ENCODE measurements at regions not wholly inside any gene's neighbourhood (a gene's known extent, or its start where the extent isn't known, plus 50 kb on each side); places are given as distances from the start of the nearest gene placed in this dataset.

DNA sequence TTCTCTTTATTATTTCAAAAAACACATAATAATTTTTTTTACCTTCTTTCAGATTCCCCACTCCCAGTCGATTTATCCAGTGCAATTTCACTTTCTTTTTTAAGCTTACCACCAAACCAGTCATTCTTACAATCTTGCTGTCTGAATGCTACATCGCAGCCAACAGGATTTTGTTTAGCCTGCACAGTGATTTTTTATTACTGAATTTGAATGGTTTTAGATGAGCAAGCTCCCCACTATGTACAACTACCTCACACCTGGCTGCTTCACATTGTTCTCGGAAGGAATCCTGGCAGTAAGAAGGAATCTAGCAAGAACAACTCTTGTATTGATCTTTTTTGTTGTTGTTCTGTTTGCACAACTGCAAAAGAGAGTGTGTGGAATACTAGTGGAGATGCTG is 668.1 kb upstream of the WWC1 start:
- no peak for DNase-seq

- DNase-seq, result no peak
These were observed 667.4 kb upstream of the WWC1 start for GRCh38 chr5:167624053-167624452.

DNA sequence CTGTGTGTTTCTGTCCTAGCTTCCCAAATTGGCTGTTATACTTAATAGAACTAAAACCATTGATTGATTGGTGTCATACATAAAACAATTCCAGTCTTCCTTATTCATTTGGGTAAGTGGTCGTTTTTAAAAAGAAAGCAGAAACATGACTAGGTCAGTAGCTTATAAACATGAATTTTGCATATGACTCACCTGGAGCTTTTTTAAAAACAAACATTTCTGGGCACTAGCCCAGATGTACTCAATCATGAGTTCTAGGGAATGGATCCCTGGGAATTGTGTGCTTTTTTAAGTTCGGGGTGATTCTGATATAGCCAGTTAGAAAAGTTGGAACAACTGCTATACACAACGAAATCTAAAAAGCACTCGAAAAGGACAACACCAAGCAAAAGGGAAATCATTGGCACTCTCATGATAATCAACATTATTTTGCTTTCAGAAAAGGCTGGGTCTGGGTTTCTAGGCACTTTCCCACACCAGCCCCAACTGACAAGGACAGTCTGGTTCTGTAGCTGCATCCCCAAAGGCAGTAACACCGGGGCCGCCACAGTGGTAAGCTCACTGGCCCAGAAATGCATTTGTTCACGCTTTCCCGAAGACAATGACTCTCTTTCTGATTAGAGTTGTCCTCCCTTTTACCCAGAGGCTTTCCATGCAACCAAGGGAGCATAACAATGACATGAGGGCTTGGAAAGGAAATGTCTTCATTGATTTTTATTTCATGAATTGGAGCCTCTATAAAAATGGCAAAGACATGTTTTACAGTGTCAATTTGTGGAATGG is 664.9 kb upstream of the WWC1 start:
- DNase-seq, result peak; percentile 64

- no peak for DNase-seq
These were observed 661.8 kb upstream of the WWC1 start for GRCh38 chr5:167629634-167630033.

- DNase-seq, result no peak
These were observed 660.3 kb upstream of the WWC1 start for GRCh38 chr5:167631191-167631590.

- no peak for DNase-seq
These were observed 658.3 kb upstream of the WWC1 start for GRCh38 chr5:167633114-167633513.

DNA sequence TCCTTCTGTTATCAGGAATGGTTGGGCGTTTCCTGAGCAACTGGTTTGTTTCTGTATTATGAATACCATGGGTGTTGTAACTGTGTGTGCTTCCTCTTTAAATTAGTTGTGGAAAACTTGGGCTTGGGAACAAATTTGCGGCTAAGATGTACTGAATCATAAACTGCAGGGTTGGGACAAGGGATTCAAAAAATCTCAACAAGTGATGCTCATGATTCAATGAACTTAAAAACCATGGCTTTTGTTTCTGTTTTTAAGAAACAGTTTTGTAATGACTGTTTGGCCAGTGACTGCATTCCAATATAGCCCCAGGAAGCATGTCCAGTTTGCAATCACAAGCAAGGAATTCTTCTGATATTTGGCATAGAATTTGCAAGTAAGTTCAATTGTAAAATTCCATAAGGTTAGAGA is 657.5 kb upstream of the WWC1 start:
- no peak for DNase-seq

DNA sequence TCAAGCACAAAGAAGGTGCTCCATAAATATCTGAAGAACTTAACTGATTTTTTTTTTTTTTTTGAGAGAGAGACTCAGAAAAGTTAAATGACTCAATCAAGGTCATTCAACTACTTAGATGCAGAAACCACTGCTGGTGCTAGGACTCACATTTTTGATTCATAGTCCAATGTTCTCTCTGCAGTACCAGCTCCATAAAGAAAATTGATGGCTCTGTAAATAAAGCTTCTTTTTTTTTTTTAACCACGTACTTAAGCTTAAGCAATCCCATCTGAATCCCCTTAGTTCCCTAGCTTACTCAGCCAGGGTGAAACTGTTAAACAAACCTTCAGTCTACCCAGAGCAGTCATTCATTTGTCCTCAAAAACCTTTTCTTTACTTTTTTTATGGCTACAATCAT is 657.0 kb upstream of the WWC1 start:
- no peak for DNase-seq

DNA sequence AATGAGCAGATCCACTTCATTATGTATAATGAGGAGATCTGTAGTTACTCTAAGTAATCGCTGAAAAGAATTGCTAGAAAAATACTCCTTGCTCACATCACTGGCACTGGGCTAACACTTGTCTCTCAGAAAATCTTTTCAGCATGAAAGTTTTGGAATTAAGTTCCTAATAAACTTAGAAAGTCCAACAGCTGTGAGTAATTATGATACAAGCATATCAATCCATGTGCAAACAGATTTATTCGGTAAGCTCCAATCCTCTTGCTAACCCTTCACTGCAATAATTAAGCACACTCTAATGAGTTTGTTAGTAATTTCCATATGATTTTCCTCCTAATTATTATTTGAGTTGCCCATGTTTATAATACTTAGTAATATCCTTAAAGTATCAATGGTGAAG is 652.6 kb upstream of the WWC1 start:
- DNase-seq, result no peak

GRCh38 chr5:167639273-167639672 is 652.2 kb upstream of the WWC1 start:
- DNase-seq, result no peak

GRCh38 chr5:167639766-167640165 is 651.7 kb upstream of the WWC1 start:
- DNase-seq, result no peak

- DNase-seq, result no peak
These were observed 649.3 kb upstream of the WWC1 start for GRCh38 chr5:167642181-167642580.

DNA sequence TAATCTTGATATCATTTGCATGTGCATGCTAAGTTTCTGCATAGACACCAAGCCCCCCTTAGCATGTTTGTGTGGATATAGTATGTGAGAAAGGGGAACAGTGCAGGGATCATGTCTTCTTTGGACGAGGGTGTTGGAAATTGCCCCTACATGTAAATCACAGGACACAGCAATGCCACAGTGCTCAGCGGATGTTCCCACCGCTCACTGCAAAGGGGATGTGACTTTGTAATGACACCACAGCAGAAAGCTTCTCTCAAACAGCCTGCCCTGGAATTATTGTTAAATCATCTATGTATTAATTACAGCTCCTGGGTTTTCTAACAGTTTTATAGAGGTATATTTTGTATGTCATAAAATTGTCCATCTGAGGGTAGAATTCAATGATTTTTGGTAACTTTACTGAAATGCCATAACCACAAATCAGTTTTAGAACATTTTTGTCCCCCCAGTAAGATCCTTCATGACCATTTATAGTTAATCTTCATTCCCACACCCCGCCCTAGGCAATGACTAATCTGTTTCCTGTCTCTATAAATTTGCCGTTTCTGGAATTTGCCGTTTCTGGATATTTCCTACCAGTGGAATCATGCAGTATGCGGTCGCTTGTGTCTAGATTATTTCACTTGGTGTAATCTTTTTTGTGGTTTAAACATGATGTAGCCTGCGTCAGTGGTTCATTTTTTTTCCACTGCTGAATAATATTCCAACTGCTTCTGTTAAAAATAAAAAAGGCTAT is 648.5 kb upstream of the WWC1 start:
- no peak for DNase-seq

GRCh38 chr5:167643631-167644280 is 647.7 kb upstream of the WWC1 start:
- DNase-seq, result no peak

- DNase-seq, result no peak
These were observed 646.8 kb upstream of the WWC1 start for GRCh38 chr5:167644619-167645018.

GRCh38 chr5:167649471-167649870 is 642.0 kb upstream of the WWC1 start:
- DNase-seq, result peak; percentile 16

DNA sequence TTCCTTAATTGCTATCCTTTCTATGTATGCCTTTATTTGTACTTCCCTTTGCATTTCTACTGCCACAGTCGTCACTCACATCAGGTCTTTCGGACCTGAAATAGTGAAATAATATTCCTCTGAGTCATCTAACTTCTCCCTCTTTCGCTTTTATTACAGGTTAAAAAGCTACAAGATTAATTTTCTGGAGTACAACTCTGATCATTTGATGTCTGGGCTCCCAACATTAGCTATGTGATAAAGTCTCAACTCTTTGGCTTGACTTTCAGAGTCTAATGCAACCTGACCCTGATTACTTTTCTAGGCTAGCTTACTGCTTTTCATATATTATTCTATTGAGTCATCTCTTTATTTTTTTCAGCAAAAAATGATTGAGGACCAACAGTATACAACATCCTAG is 638.8 kb upstream of the WWC1 start:
- DNase-seq, result no peak

DNA sequence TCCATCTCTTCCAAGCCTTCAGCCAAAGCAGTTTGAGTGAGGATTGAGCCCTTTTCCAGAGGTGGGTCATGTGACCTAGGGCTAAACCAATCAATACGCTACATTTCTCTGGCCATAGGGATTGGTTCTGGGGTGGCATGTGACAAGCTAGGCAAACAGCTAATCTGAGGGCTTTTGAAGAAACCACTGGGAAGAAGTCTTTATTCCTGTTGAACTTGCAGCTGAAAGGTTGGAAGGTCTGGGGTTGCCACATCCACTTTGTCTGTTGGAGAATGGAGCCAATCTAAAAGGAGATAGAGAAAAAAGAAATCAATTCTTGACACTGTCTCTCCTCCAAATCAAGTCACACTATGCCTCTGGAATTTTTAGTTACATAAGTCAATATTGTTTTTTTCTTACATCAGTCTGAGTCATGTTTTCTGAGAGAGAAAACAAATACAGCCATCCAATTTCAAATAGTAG is 637.8 kb upstream of the WWC1 start:
- no peak for DNase-seq

DNA sequence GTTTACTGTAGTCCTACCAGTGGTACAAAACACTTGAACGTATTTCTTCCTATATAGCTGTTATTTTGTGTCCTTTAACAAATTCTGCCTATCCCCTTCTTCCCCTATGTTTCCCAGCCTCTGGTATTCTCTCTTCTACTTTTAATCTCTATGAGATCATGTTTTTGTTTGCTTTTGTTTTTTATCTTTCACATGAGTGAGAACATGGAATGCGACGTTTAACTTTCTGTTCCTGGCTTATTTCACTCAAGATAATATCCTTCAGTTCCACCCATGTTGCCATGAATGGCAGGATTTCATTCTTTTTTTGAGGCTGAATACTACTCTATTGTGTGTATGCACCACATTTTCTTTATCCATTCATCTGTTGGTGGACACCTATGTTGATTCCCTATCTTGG is 634.4 kb upstream of the WWC1 start:
- peak; percentile 49 for DNase-seq

- no peak for DNase-seq
These were observed 632.6 kb upstream of the WWC1 start for GRCh38 chr5:167658889-167659288.

DNA sequence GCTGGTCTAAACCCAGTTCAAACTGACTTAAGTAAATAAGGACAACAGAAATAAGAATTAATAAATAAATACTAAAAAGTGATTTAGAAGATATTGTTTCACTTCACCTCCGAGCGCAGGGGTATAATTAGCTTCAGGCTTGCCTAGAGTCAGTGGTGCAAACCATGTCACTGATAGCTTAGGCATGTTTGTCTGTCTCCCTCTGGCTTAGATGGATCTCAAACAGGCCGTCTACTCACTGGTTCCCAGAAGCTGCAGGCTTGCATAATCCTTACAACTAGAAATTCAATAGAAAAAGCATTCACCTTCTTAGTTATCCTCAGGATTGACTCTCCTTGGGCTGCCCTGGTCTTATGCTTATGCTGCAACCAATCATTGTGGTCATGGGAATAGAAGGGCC is 629.8 kb upstream of the WWC1 start:
- DNase-seq, result no peak

DNA sequence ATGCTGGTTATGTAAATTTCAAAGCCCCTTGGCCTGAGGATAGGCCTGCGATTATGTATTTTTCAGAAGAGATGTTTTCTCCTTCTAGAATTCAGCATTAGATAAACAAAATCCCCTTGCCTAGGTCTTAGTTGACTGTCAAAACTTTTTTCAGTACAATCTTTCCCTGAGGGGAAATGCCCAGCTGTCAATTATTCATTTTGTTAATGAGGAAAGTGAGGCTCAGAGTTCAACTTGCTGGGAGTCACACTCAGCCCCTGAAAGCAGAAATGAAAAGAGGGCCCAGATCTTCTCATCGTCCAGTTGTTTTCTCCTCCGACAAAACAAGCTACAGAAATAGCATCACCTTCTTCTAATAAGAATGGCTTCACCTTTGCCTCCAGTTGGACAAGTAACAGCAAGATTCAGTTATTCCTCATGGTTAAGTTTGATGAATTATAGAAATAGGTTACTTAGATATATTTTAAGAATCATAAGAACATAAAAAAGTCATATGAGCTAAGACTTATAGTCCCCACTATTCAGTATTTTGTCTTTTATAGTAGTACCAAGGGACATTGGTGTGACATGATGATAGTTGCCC is 627.1 kb upstream of the WWC1 start:
- no peak for DNase-seq

DNA sequence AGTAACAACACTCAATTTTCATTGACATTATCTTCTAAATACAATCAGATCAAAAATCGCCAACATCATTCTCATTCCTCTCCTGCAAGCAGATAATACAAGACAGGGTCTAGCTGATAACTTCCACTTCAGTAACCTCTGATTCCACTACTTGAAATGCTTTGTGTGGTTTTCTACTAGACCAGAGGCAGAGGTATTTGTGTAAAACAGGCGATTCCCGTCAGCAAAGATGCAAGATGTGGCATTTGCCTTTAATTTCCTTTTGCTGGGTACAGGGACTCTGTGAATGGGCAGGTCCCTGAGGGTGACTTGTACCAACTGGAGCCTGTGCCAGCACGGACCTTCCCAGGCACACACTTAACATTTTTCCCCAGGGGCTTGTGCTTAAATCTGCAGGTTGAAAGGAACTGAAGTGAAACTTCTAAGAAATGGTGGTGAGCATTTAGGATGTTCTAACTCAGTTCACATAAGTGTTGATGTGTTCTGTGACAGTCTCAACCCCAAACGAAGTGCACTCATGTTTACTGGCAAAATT is 625.5 kb upstream of the WWC1 start:
- DNase-seq, result peak; percentile 38
